ENCODE measurements at regions not wholly inside any gene's neighbourhood (a gene's known extent, or its start where the extent isn't known, plus 50 kb on each side); places are given as distances from the start of the nearest gene placed in this dataset.
A peak's percentile ranks its signal among the peaks of the same experiment; 100 is the strongest.

GRCh38 chr9:90972057-90972456 is 170.4 kb downstream of the SYK start:
- Histone ChIP-seq H3K9me3 (ENCODE audit: low read depth, low read length) (no peaks in the 10 kb centered on the region), H3K36me3 (ENCODE audit: insufficient read depth, low read length) (no peaks in the 10 kb centered on the region), H2AFZ (ENCODE audit: low read length) (no peak overlapping the region), H3K4me2 (ENCODE audit: insufficient read depth, low read length) (no peak overlapping the region), H3K79me2 (ENCODE audit: insufficient read depth, low read length) (no peaks in the 10 kb centered on the region), H3K27ac (ENCODE audit: low read depth, low read length) (no peak overlapping the region), H3K4me3 (ENCODE audit: insufficient read depth, low read length) (no peak overlapping the region), H3K4me1 (ENCODE audit: insufficient read depth, low read length) (peaks cover 14% of the 10 kb centered on the region), H3K27me3 (ENCODE audit: insufficient read depth, low read length) (no peaks in the 10 kb centered on the region), H4K20me1 (ENCODE audit: insufficient read depth, low read length) (no peaks in the 10 kb centered on the region)
- DNase-seq (ENCODE audit: insufficient read length, low spot score, missing footprints): peak; percentile 54
- TF ChIP-seq CTCF (IDR thresholded peaks at IDR 0.05; ENCODE audit: extremely low read depth, low read depth, low read length): no peak

DNA sequence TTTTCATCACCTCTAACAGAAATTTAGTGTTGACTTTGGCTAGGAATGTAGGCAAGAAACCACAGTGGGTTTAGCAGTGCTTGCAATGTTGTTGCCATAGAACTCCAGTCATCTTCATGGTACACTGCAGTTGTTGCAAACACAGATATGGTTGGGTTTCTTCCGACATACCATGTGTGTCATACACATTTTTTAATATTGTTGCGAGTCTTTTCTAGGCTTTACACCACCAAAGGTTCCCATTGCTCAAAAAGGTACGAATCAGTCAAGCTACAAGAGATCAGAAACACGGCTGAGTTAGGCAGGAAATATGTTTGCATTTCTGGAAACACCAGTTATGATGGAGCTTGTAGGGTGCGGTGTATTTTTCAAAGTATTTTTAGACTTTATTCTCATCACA is 172.4 kb downstream of the SYK start:
- no peak for TF ChIP-seq CTCF (IDR thresholded peaks at IDR 0.05; ENCODE audit: extremely low read depth, low read depth, low read length)
- DNase-seq (ENCODE audit: insufficient read length, low spot score, missing footprints): peak; percentile 61
- Histone ChIP-seq H3K27ac (ENCODE audit: low read depth, low read length) (no peak overlapping the region), H3K36me3 (ENCODE audit: insufficient read depth, low read length) (no peaks in the 10 kb centered on the region), H3K4me1 (ENCODE audit: insufficient read depth, low read length) (peaks cover 14% of the 10 kb centered on the region), H3K79me2 (ENCODE audit: insufficient read depth, low read length) (no peaks in the 10 kb centered on the region), H3K4me2 (ENCODE audit: insufficient read depth, low read length) (peak overlapping the region; percentile 35), H3K27me3 (ENCODE audit: insufficient read depth, low read length) (peaks cover 3% of the 10 kb centered on the region), H2AFZ (ENCODE audit: low read length) (no peak overlapping the region), H3K4me3 (ENCODE audit: insufficient read depth, low read length) (no peak overlapping the region), H4K20me1 (ENCODE audit: insufficient read depth, low read length) (no peaks in the 10 kb centered on the region), H3K9me3 (ENCODE audit: low read depth, low read length) (no peaks in the 10 kb centered on the region)

- Histone ChIP-seq H3K27ac (ENCODE audit: low read depth, low read length) (no peak overlapping the region), H4K20me1 (ENCODE audit: insufficient read depth, low read length) (no peaks in the 10 kb centered on the region), H3K9me3 (ENCODE audit: low read depth, low read length) (no peaks in the 10 kb centered on the region), H3K4me2 (ENCODE audit: insufficient read depth, low read length) (no peak overlapping the region), H3K36me3 (ENCODE audit: insufficient read depth, low read length) (no peaks in the 10 kb centered on the region), H3K27me3 (ENCODE audit: insufficient read depth, low read length) (peaks cover 3% of the 10 kb centered on the region), H3K4me1 (ENCODE audit: insufficient read depth, low read length) (peaks cover 14% of the 10 kb centered on the region), H3K79me2 (ENCODE audit: insufficient read depth, low read length) (no peaks in the 10 kb centered on the region), H2AFZ (ENCODE audit: low read length) (no peak overlapping the region), H3K4me3 (ENCODE audit: insufficient read depth, low read length) (no peak overlapping the region)
- DNase-seq (ENCODE audit: insufficient read length, low spot score, missing footprints): no peak
- no peak for TF ChIP-seq CTCF (IDR thresholded peaks at IDR 0.05; ENCODE audit: extremely low read depth, low read depth, low read length)
Measured at GRCh38 chr9:90974643-90975245, 173.1 kb downstream of the SYK start.

- Histone ChIP-seq H3K4me1 (ENCODE audit: insufficient read depth, low read length) (peaks cover 9% of the 10 kb centered on the region), H3K27me3 (ENCODE audit: insufficient read depth, low read length) (peaks cover 3% of the 10 kb centered on the region), H3K4me3 (ENCODE audit: insufficient read depth, low read length) (no peak overlapping the region), H3K79me2 (ENCODE audit: insufficient read depth, low read length) (no peaks in the 10 kb centered on the region), H3K27ac (ENCODE audit: low read depth, low read length) (no peak overlapping the region), H4K20me1 (ENCODE audit: insufficient read depth, low read length) (no peaks in the 10 kb centered on the region), H3K9me3 (ENCODE audit: low read depth, low read length) (no peaks in the 10 kb centered on the region), H2AFZ (ENCODE audit: low read length) (peak overlapping the region; percentile 47), H3K36me3 (ENCODE audit: insufficient read depth, low read length) (no peaks in the 10 kb centered on the region), H3K4me2 (ENCODE audit: insufficient read depth, low read length) (no peak overlapping the region)
- no peak for TF ChIP-seq CTCF (IDR thresholded peaks at IDR 0.05; ENCODE audit: extremely low read depth, low read depth, low read length)
- no peak for DNase-seq (ENCODE audit: insufficient read length, low spot score, missing footprints)
Measured at GRCh38 chr9:90975781-90976538, 174.3 kb downstream of the SYK start.

Measured in osteoblast (primary cell).